OCI-LY3 (cell line): ENCODE measurements at regions not wholly inside any gene's neighbourhood (a gene's known extent, or its start where the extent isn't known, plus 50 kb on each side); places are given as distances from the start of the nearest gene placed in this dataset.

Experiments
- H2AFZ ChIP-seq: fragments of 200-600, 300-600 bp; shearing (Covaris generic); 2 replicates; pipeline ENCODE4 v1.6.0; 2014; ENCODE audit warnings: antibody characterized with exemption, low read depth, low read length
- H3K27ac ChIP-seq: fragments of 200-600, 300-600 bp; sonication (generic); 2 replicates; pipeline ENCODE4 v1.5.1; 2014; ENCODE audit warnings: mild to moderate bottlenecking, low read length, moderate library complexity, mixed read lengths
- H3K27me3 ChIP-seq: fragments of 200-600, 300-600 bp; sonication (generic); 2 replicates; pipeline ENCODE4 v1.6.1; 2014; ENCODE audit warnings: low read depth, low read length, mixed read lengths
- H3K36me3 ChIP-seq: fragments of 200-600, 300-600 bp; sonication (generic); replicated peaks from 2 replicates; pipeline ENCODE3; 2014; ENCODE audit warnings: low read depth, low read length, mixed read lengths
- H3K4me1 ChIP-seq: fragments of 300-600, 200-600 bp; sonication (generic); 2 replicates; pipeline ENCODE4 v1.6.1; 2014; ENCODE audit warnings: low read length, mixed read lengths
- H3K4me2 ChIP-seq: fragments of 200-600, 300-600 bp; sonication (generic); 2 replicates; pipeline ENCODE4 v1.6.1; 2014; ENCODE audit warnings: low read length, mixed read lengths
- H3K4me3 ChIP-seq: fragments of 300-600, 200-600 bp; sonication (generic); 2 replicates; pipeline ENCODE4 v1.5.1; 2014; ENCODE audit warnings: antibody characterized with exemption, mild to moderate bottlenecking, low read length, moderate library complexity
- H3K79me2 ChIP-seq: fragments of 300-600, 200-600 bp; shearing (Covaris generic); 2 replicates; pipeline ENCODE4 v1.6.1; 2014; ENCODE audit warnings: mild to moderate bottlenecking, low read length, mixed read lengths
- H3K9ac ChIP-seq: fragments of 300-600, 200-600 bp; shearing (Covaris generic); 2 replicates; pipeline ENCODE4 v1.6.0; 2014; ENCODE audit warnings: mild to moderate bottlenecking, low read length, moderate library complexity
- H3K9me3 ChIP-seq: fragments of 200-600, 300-600 bp; shearing (Covaris generic); 2 replicates; pipeline ENCODE4 v1.6.1; 2014; ENCODE audit warnings: low read length, mixed read lengths; ENCODE audit not compliant: insufficient read depth
- H4K20me1 ChIP-seq: fragments of 200-600, 300-600 bp; sonication (generic); 2 replicates; pipeline ENCODE4 v1.6.1; 2016; ENCODE audit warnings: low read length, mixed read lengths; ENCODE audit not compliant: insufficient read depth
- CTCF ChIP-seq: fragments of 200-600, 300-600 bp; sonication (generic); IDR thresholded peaks from 2 replicates; pipeline ENCODE4 v1.5.1; 2014; ENCODE audit warnings: antibody characterized with exemption, low read length, low read depth
- EZH2phosphoT487 ChIP-seq: fragments of 200-600 bp; shearing (Covaris generic); IDR thresholded peaks from 2 replicates; pipeline ENCODE4 v1.6.1; 2018; ENCODE audit warnings: antibody characterized with exemption, mixed run types, low read depth

GRCh38 chr2:219777388-219777787, 150.0 kb downstream of the SLC4A3 start:
- Histone ChIP-seq H3K79me2 (no peaks in the 10 kb centered on the region), H3K4me3 (no peak overlapping the region), H3K4me1 (no peaks in the 10 kb centered on the region), H2AFZ (no peak overlapping the region), H4K20me1 (no peaks in the 10 kb centered on the region), H3K4me2 (no peak overlapping the region), H3K27me3 (no peaks in the 10 kb centered on the region), H3K36me3 (no peaks in the 10 kb centered on the region), H3K9ac (no peak overlapping the region), H3K9me3 (no peaks in the 10 kb centered on the region), H3K27ac (no peak overlapping the region)
- TF ChIP-seq CTCF (no peak), EZH2phosphoT487 (no peak)

- Histone ChIP-seq H3K36me3 (no peaks in the 10 kb centered on the region), H3K4me1 (no peaks in the 10 kb centered on the region), H3K4me3 (no peak overlapping the region), H3K4me2 (no peak overlapping the region), H3K9me3 (no peaks in the 10 kb centered on the region), H4K20me1 (no peaks in the 10 kb centered on the region), H3K27ac (no peak overlapping the region), H3K9ac (no peak overlapping the region), H2AFZ (no peak overlapping the region), H3K79me2 (no peaks in the 10 kb centered on the region), H3K27me3 (no peaks in the 10 kb centered on the region)
- TF ChIP-seq CTCF (no peak), EZH2phosphoT487 (no peak)
Observed at GRCh38 chr2:219778189-219778588, 150.8 kb downstream of the SLC4A3 start.

GRCh38 chr2:219782737-219783348, 155.4 kb downstream of the SLC4A3 start:
- TF ChIP-seq EZH2phosphoT487, result no peak
- no peaks in the 10 kb centered on the region for H3K9me3 ChIP-seq
- no peaks in the 10 kb centered on the region for H4K20me1 ChIP-seq

GRCh38 chr2:219783359-219783975, 156.0 kb downstream of the SLC4A3 start:
- no peaks in the 10 kb centered on the region for H3K36me3 ChIP-seq
- H3K27me3 ChIP-seq, result no peaks in the 10 kb centered on the region
- no peaks in the 10 kb centered on the region for H3K79me2 ChIP-seq
- no peaks in the 10 kb centered on the region for H4K20me1 ChIP-seq
- H2AFZ ChIP-seq, result no peak overlapping the region
- no peak overlapping the region for H3K4me3 ChIP-seq
- H3K9me3 ChIP-seq, result no peaks in the 10 kb centered on the region
- TF ChIP-seq CTCF (no peak), EZH2phosphoT487 (no peak)
- H3K4me1 ChIP-seq, result no peaks in the 10 kb centered on the region
- no peak overlapping the region for H3K9ac ChIP-seq
- no peak overlapping the region for H3K27ac ChIP-seq
- no peak overlapping the region for H3K4me2 ChIP-seq

More at GRCh38 chr2:219782737-219783348, 155.4 kb downstream of the SLC4A3 start:
- Histone ChIP-seq H3K27ac (no peak overlapping the region), H2AFZ (no peak overlapping the region), H3K4me2 (no peak overlapping the region), H3K9ac (no peak overlapping the region), H3K36me3 (no peaks in the 10 kb centered on the region), H3K4me3 (no peak overlapping the region), H3K79me2 (no peaks in the 10 kb centered on the region), H3K4me1 (no peaks in the 10 kb centered on the region), H3K27me3 (no peaks in the 10 kb centered on the region)
